ENCODE measurements at regions not wholly inside any gene's neighbourhood (a gene's known extent, or its start where the extent isn't known, plus 50 kb on each side); places are given as distances from the start of the nearest gene placed in this dataset.
A peak's percentile ranks its signal among the peaks of the same experiment; 100 is the strongest.

GRCh38 chr5:164934561-164934960, 1429.1 kb downstream of the MAT2B start:
- DNase-seq: no peak
- TF ChIP-seq GATA1 (IDR thresholded peaks at IDR 0.05; ENCODE audit: low read depth, low read length) (no peak), POLR2A (IDR thresholded peaks at IDR 0.05; ENCODE audit: low read length) (no peak)

GRCh38 chr5:164941132-164941531, 1435.7 kb downstream of the MAT2B start:
- TF ChIP-seq GATA1 (IDR thresholded peaks at IDR 0.05; ENCODE audit: low read depth, low read length) (no peak), POLR2A (IDR thresholded peaks at IDR 0.05; ENCODE audit: low read length) (no peak)
- DNase-seq: no peak

GRCh38 chr5:164950927-164951326, 1445.5 kb downstream of the MAT2B start:
- TF ChIP-seq POLR2A (IDR thresholded peaks at IDR 0.05; ENCODE audit: low read length) (no peak), GATA1 (IDR thresholded peaks at IDR 0.05; ENCODE audit: low read depth, low read length) (no peak)
- DNase-seq: no peak

DNA sequence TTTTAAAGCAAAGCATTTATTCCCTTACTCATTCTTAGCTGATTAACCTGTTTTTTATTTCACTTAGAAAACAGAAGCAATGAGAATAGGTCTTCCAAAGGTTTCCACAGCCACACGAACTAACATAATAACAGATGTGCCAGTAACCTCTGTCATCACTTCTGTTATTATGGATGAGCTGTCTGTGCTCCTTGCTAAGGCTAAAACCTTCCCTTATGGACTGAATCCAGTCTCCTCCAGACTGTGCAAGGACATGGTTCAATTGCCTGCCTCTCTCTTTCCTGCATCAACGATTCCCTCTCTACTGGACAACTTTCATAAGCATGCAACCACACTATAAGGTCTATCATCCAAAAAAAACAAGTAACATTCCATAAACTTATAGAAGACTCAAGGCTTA, 1446.2 kb downstream of the MAT2B start:
- TF ChIP-seq POLR2A (IDR thresholded peaks at IDR 0.05; ENCODE audit: low read length) (no peak), GATA1 (IDR thresholded peaks at IDR 0.05; ENCODE audit: low read depth, low read length) (no peak)
- no peak for DNase-seq

DNA sequence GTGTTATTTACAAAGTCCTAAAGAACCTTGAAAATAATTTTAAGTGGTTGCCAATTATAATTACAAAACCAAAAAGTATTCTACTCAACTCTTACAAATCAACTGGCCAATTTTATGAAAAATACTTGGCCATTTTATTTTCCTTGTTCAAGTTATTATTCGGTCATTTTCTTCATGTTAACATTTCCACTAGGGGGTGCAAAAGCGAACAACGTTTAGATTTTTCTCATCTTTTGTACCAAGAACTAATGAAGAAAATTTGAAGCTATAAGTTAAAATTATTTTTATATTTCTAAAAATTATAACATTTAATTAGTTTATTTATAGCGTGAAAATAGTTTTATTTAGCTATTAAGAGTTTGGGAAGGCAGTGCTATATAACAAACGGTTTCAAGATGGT, 1453.3 kb downstream of the MAT2B start:
- DNase-seq: peak; percentile 3 to 4
- TF ChIP-seq GATA1 (IDR thresholded peaks at IDR 0.05; ENCODE audit: low read depth, low read length) (no peak), POLR2A (IDR thresholded peaks at IDR 0.05; ENCODE audit: low read length) (no peak)

- DNase-seq: no peak
- no peak for TF ChIP-seq GATA1 (IDR thresholded peaks at IDR 0.05; ENCODE audit: low read depth, low read length)
- TF ChIP-seq POLR2A (IDR thresholded peaks at IDR 0.05; ENCODE audit: low read length): no peak
These were observed 1454.3 kb downstream of the MAT2B start for GRCh38 chr5:164959761-164960160.

DNA sequence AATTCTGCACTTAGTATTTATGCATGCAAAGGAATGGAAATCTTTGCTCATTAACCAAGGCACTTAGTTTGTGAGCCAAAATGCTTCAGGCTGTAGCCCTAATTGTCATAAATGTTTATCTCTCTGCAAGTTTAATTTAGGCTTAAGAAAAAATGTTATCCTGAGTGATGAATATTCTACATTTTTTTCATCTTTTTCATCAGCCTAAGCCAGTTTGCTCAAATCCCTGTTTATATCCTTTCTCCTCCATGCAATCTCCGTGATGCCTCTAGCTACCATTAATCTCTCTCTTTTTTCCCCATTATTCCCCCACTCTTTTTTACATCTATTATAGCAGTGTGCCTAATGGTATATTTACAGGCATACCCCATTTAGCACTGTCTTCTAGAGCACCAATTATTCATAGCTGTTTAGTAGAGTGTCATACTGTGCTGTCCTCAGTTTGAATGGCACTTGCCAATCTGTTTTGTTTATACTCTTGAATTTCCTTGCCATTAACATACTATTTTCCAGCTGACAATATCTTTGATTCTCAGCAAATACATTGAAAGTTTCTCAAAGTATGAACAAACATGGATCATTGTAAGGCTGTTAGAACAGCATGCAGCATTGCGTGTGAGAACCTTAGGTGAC, 1457.0 kb downstream of the MAT2B start:
- TF ChIP-seq POLR2A (IDR thresholded peaks at IDR 0.05; ENCODE audit: low read length): no peak
- TF ChIP-seq GATA1 (IDR thresholded peaks at IDR 0.05; ENCODE audit: low read depth, low read length): no peak
- no peak for DNase-seq

DNA sequence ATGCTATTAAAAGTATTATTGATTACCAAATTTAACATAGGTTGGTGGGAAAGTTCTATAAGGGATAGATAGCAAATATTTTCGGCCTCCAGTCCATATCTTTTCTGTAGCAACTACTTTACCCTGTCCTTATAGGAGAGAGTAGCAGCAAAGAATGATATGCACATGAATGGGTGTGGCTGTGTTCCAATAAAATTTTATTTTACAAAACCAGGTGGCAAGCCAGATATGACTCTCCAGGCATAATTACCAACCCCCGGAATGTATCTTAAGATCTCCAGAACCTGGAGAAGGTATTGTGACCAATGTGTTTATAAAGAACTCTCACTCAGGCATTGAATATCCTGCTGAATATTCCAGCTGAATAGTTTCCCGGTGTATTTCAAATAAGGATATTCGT, 1461.2 kb downstream of the MAT2B start:
- DNase-seq: peak; percentile 19 to 70
- TF ChIP-seq GATA1 (IDR thresholded peaks at IDR 0.05; ENCODE audit: low read depth, low read length) (no peak), POLR2A (IDR thresholded peaks at IDR 0.05; ENCODE audit: low read length) (no peak)

DNA sequence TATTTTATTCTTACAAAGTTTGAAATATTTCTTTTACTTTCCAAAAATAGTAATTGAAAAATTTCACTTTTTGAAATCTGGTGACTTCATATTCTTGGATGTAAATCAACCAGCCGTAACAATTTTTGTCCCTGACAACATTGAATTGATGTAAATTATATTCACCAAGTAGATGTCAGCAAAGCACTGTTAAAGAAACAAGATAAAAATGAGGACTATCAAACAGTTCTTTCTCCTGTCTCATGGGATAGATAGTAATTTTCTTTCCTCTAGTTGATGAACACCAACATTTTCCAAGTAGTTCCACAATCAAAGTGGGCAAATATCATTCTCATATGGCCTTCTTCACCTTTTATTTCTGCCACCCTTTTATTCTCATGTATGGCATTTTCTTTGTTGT, 1461.9 kb downstream of the MAT2B start:
- DNase-seq: peak in 1 of 2 experiments; percentile 4
- TF ChIP-seq POLR2A (IDR thresholded peaks at IDR 0.05; ENCODE audit: low read length) (no peak), GATA1 (IDR thresholded peaks at IDR 0.05; ENCODE audit: low read depth, low read length) (no peak)

- no peak for TF ChIP-seq GATA1 (IDR thresholded peaks at IDR 0.05; ENCODE audit: low read depth, low read length)
- TF ChIP-seq POLR2A (IDR thresholded peaks at IDR 0.05; ENCODE audit: low read length): no peak
- no peak for DNase-seq
These were observed 1467.6 kb downstream of the MAT2B start for GRCh38 chr5:164972973-164973372.

DNA sequence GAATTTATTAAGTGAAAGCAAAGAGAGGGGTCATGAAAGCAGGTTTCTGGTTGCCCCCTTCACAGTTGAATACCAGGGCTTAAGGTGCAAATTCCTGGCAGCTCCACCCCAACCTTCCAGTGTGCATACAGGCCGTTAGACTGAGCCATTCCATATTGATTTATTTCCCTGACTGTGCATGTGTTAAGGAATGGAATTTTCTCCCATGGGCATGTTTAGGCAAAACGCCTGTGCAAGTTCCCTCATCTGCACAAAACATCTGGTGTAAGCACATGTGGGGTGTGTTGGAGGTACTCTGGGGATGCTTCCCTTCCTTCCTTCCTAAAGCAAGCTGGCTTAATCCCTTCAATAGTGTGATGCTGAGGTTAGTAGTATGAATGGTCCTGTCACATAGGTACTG, 1470.6 kb downstream of the MAT2B start:
- DNase-seq: no peak
- TF ChIP-seq POLR2A (IDR thresholded peaks at IDR 0.05; ENCODE audit: low read length): no peak
- TF ChIP-seq GATA1 (IDR thresholded peaks at IDR 0.05; ENCODE audit: low read depth, low read length): no peak

GRCh38 chr5:164980480-164980879, 1475.1 kb downstream of the MAT2B start:
- no peak for DNase-seq
- no peak for TF ChIP-seq GATA1 (IDR thresholded peaks at IDR 0.05; ENCODE audit: low read depth, low read length)
- TF ChIP-seq POLR2A (IDR thresholded peaks at IDR 0.05; ENCODE audit: low read length): no peak

- TF ChIP-seq POLR2A (IDR thresholded peaks at IDR 0.05; ENCODE audit: low read length): no peak
- no peak for TF ChIP-seq GATA1 (IDR thresholded peaks at IDR 0.05; ENCODE audit: low read depth, low read length)
- peak; percentile 12 to 48 for DNase-seq
These were observed 1492.7 kb downstream of the MAT2B start for GRCh38 chr5:164998142-164998541.

GRCh38 chr5:164998590-164998989, 1493.2 kb downstream of the MAT2B start:
- peak in 1 of 2 experiments; percentile 9 for DNase-seq
- TF ChIP-seq GATA1 (IDR thresholded peaks at IDR 0.05; ENCODE audit: low read depth, low read length): no peak
- no peak for TF ChIP-seq POLR2A (IDR thresholded peaks at IDR 0.05; ENCODE audit: low read length)

- TF ChIP-seq GATA1 (IDR thresholded peaks at IDR 0.05; ENCODE audit: low read depth, low read length) (peak; percentile 58), POLR2A (IDR thresholded peaks at IDR 0.05; ENCODE audit: low read length) (no peak)
- DNase-seq: peak; percentile 59 to 91
These were observed 1495.2 kb downstream of the MAT2B start for GRCh38 chr5:165000479-165001190.
